Activated B cell treated with CpG ODN at 0.5 μM for 24 hours (primary cell): ENCODE measurements at regions not wholly inside any gene's neighbourhood (a gene's known extent, or its start where the extent isn't known, plus 50 kb on each side); places are given as distances from the start of the nearest gene placed in this dataset.

ENCODE experiments used
- ATAC-seq: fragments of 200-7000 bp; cut with Tn5 transposase; one replicate; pipeline ENCODE4 v1.10.0; 2021; ENCODE audit warnings: low read depth, mild to moderate bottlenecking, moderate library complexity
- CTCF ChIA-PET: fragments of 350-600 bp; sonication (Branson Sonifier 250); formaldehyde crosslinking; loops from one replicate; lab custom pipeline; 2021; ENCODE audit warnings: antibody characterized with exemption; lab: Charles Lee
- POLR2A ChIA-PET: fragments of 350-600 bp; sonication (Branson Sonifier 250); formaldehyde crosslinking; loops from one replicate; lab custom pipeline; 2021; ENCODE audit warnings: antibody characterized with exemption; lab: Charles Lee
- DNase-seq: peaks from one replicate; pipeline ENCODE4 v3.0.0; 2022
- H3K27ac Mint-ChIP-seq: one replicate; pipeline ENCODE4 v1.8.0; 2020; ENCODE audit warnings: mixed read lengths
- H3K27me3 Mint-ChIP-seq: one replicate; pipeline ENCODE4 v1.8.0; 2021; ENCODE audit warnings: mixed read lengths
- H3K36me3 Mint-ChIP-seq: one replicate; pipeline ENCODE4 v1.8.0; 2021; ENCODE audit warnings: low read depth, mixed read lengths
- H3K4me1 Mint-ChIP-seq: one replicate; pipeline ENCODE4 v1.8.0; 2021; ENCODE audit warnings: mixed read lengths
- H3K4me3 Mint-ChIP-seq: one replicate; pipeline ENCODE4 v1.8.0; 2020; ENCODE audit warnings: mild to moderate bottlenecking, mixed read lengths
- H3K9me3 Mint-ChIP-seq: one replicate; pipeline ENCODE4 v1.8.0; 2020; ENCODE audit warnings: mixed read lengths
- CTCF ChIP-seq: fragments of 200-600 bp; IDR thresholded peaks from one replicate; pipeline ENCODE4 v1.8.0; 2022; ENCODE audit warnings: antibody characterized with exemption, mild to moderate bottlenecking
- intact Hi-C: fragments of 100-400 bp; cut with micrococcal nuclease; formaldehyde crosslinking; loops from one replicate; pipeline ENCODE4 v1.15.1; 2024

- no peak for TF ChIP-seq CTCF
- ChIA-PET CTCF (no interaction called here), POLR2A (no interaction called here)
- Mint-ChIP-seq H3K27me3 (no peaks in the 10 kb centered on the region), H3K4me1 (no peaks in the 10 kb centered on the region), H3K4me3 (no peak overlapping the region), H3K36me3 (no peaks in the 10 kb centered on the region), H3K9me3 (peaks cover 10% of the 10 kb centered on the region), H3K27ac (no peak overlapping the region)
- intact Hi-C loops = no loop called here
- no peak for ATAC-seq
- DNase-seq = no peak
Measured at GRCh38 chr15:95656595-95656994, 673.9 kb upstream of the NR2F2 start.

GRCh38 chr15:95658799-95659198, 671.7 kb upstream of the NR2F2 start:
- H3K27ac Mint-ChIP-seq = no peak overlapping the region
- H3K27me3 Mint-ChIP-seq = no peaks in the 10 kb centered on the region
- no peak for TF ChIP-seq CTCF
- ChIA-PET POLR2A (no interaction called here), CTCF (no interaction called here)
- H3K4me1 Mint-ChIP-seq = no peaks in the 10 kb centered on the region
- H3K4me3 Mint-ChIP-seq = no peak overlapping the region
- intact Hi-C loops = no loop called here
- H3K9me3 Mint-ChIP-seq = peaks cover 8% of the 10 kb centered on the region
- ATAC-seq (no peak), DNase-seq (no peak)
- no peaks in the 10 kb centered on the region for H3K36me3 Mint-ChIP-seq

GRCh38 chr15:95659656-95660055, 670.8 kb upstream of the NR2F2 start:
- DNase-seq (no peak), ATAC-seq (no peak)
- H3K9me3 Mint-ChIP-seq = peaks cover 7% of the 10 kb centered on the region
- H3K27me3 Mint-ChIP-seq = no peaks in the 10 kb centered on the region
- intact Hi-C loops = no loop called here
- POLR2A ChIA-PET = no interaction called here
- CTCF ChIA-PET = no interaction called here
- no peaks in the 10 kb centered on the region for H3K36me3 Mint-ChIP-seq
- H3K4me1 Mint-ChIP-seq = no peaks in the 10 kb centered on the region
- H3K27ac Mint-ChIP-seq = no peak overlapping the region
- H3K4me3 Mint-ChIP-seq = no peak overlapping the region
- no peak for TF ChIP-seq CTCF

- CTCF ChIA-PET = no interaction called here
- DNase-seq = no peak
- Mint-ChIP-seq H3K36me3 (no peaks in the 10 kb centered on the region), H3K4me1 (no peaks in the 10 kb centered on the region), H3K27me3 (no peaks in the 10 kb centered on the region), H3K4me3 (no peak overlapping the region), H3K9me3 (peaks cover 3% of the 10 kb centered on the region), H3K27ac (no peak overlapping the region)
- no peak for ATAC-seq
- no peak for TF ChIP-seq CTCF
- POLR2A ChIA-PET = no interaction called here
- intact Hi-C loops = no loop called here
Measured at GRCh38 chr15:95662638-95663037, 667.9 kb upstream of the NR2F2 start.

GRCh38 chr15:95663156-95664100, 667.1 kb upstream of the NR2F2 start:
- Mint-ChIP-seq H3K4me1 (no peaks in the 10 kb centered on the region), H3K36me3 (no peaks in the 10 kb centered on the region), H3K27ac (no peak overlapping the region), H3K9me3 (peaks cover 4% of the 10 kb centered on the region), H3K27me3 (no peaks in the 10 kb centered on the region), H3K4me3 (no peak overlapping the region)
- POLR2A ChIA-PET = no interaction called here
- no peak for ATAC-seq
- intact Hi-C loops = no loop called here
- TF ChIP-seq CTCF = no peak
- no peak for DNase-seq
- CTCF ChIA-PET = no interaction called here
